H9 (cell line): ENCODE measurements at regions not wholly inside any gene's neighbourhood (a gene's known extent, or its start where the extent isn't known, plus 50 kb on each side); places are given as distances from the start of the nearest gene placed in this dataset.

ENCODE experiments used
- DNase-seq: peaks from one replicate; pipeline ENCODE4 v3.0.0-alpha.2; 2017
- H2AFZ ChIP-seq: one replicate; pipeline ENCODE4 v1.6.1; 2013; ENCODE audit warnings: mild to moderate bottlenecking, low read length, control low read depth, moderate library complexity
- H2AK5ac ChIP-seq: 2 replicates; pipeline ENCODE4 v1.6.1; 2013; ENCODE audit warnings: low read length, control low read depth, mixed read lengths; ENCODE audit not compliant: insufficient read length
- H2BK120ac ChIP-seq: one replicate; pipeline ENCODE4 v1.6.1; 2013; ENCODE audit warnings: low read depth, mild to moderate bottlenecking, low read length, control low read depth, inconsistent platforms; ENCODE audit not compliant: poor library complexity, severe bottlenecking
- H2BK12ac ChIP-seq: 2 replicates; pipeline ENCODE4 v1.6.1; 2013; ENCODE audit warnings: low read length, control low read depth, mixed read lengths, low read depth; ENCODE audit not compliant: insufficient read length
- H2BK15ac ChIP-seq: 2 replicates; pipeline ENCODE4 v1.6.1; 2013; ENCODE audit warnings: low read depth, low read length, control low read depth
- H2BK20ac ChIP-seq: one replicate; pipeline ENCODE4 v1.6.1; 2013; ENCODE audit warnings: low read depth, mild to moderate bottlenecking, low read length, control low read depth, inconsistent platforms; ENCODE audit not compliant: poor library complexity, severe bottlenecking
- H2BK5ac ChIP-seq: 2 replicates; pipeline ENCODE4 v1.6.1; 2013; ENCODE audit warnings: low read length, control low read depth, mixed read lengths; ENCODE audit not compliant: insufficient read length
- H3K14ac ChIP-seq: 2 replicates; pipeline ENCODE4 v1.6.1; 2013; ENCODE audit warnings: low read length, control low read depth; ENCODE audit not compliant: insufficient read depth
- H3K18ac ChIP-seq: 2 replicates; pipeline ENCODE4 v1.6.1; 2013; ENCODE audit warnings: low read depth, mild to moderate bottlenecking, mixed read lengths, low read length, control low read depth; ENCODE audit not compliant: insufficient read length
- H3K23ac ChIP-seq: 2 replicates; pipeline ENCODE4 v1.6.1; 2013; ENCODE audit warnings: low read length, control low read depth, mixed read lengths, low read depth; ENCODE audit not compliant: insufficient read length
- H3K23me2 ChIP-seq: 2 replicates; pipeline ENCODE4 v1.6.1; 2013; ENCODE audit warnings: low read depth, mild to moderate bottlenecking, mixed read lengths, low read length, control low read depth; ENCODE audit not compliant: insufficient read length, poor library complexity, severe bottlenecking
- H3K27ac ChIP-seq: 2 replicates; pipeline ENCODE4 v1.5.1; 2013; ENCODE audit warnings: low read length, control low read depth, mixed read lengths, low read depth; ENCODE audit not compliant: insufficient read length
- H3K27me3 ChIP-seq: 2 replicates; pipeline ENCODE4 v1.6.1; 2013; ENCODE audit warnings: low read length, control low read depth, inconsistent platforms; ENCODE audit not compliant: insufficient read depth
- H3K4ac ChIP-seq: 2 replicates; pipeline ENCODE4 v1.6.1; 2013; ENCODE audit warnings: low read depth, mild to moderate bottlenecking, control low read depth, inconsistent platforms, low read length, moderate library complexity
- H3K4me1 ChIP-seq: 2 replicates; pipeline ENCODE4 v1.6.1; 2013; ENCODE audit warnings: low read length, control low read depth, inconsistent platforms; ENCODE audit not compliant: insufficient read depth
- H3K4me2 ChIP-seq: 2 replicates; pipeline ENCODE4 v1.6.1; 2013; ENCODE audit warnings: low read length, control low read depth, mixed read lengths; ENCODE audit not compliant: insufficient read length, insufficient read depth
- H3K56ac ChIP-seq: 2 replicates; pipeline ENCODE4 v1.6.1; 2013; ENCODE audit warnings: low read depth, mild to moderate bottlenecking, mixed read lengths, low read length, control low read depth; ENCODE audit not compliant: insufficient read length
- H3K79me1 ChIP-seq: 2 replicates; pipeline ENCODE4 v1.6.1; 2013; ENCODE audit warnings: low read depth, mild to moderate bottlenecking, moderate library complexity, low read length, control low read depth, inconsistent platforms; ENCODE audit not compliant: insufficient read depth, poor library complexity, severe bottlenecking
- H3K79me2 ChIP-seq: 2 replicates; pipeline ENCODE4 v1.6.1; 2013; ENCODE audit warnings: low read length, control low read depth, inconsistent platforms; ENCODE audit not compliant: insufficient read depth
- H3K9ac ChIP-seq: 2 replicates; pipeline ENCODE4 v1.6.1; 2013; ENCODE audit warnings: low read length, control low read depth, mixed read lengths; ENCODE audit not compliant: insufficient read length; ENCODE audit errors: extremely low read depth
- H3K9me3 ChIP-seq: one replicate; pipeline ENCODE4 v1.6.1; 2013; ENCODE audit warnings: low read depth, low read length, inconsistent platforms; ENCODE audit not compliant: control insufficient read depth
- H3T11ph ChIP-seq: one replicate; pipeline ENCODE4 v1.6.1; 2013; ENCODE audit warnings: mild to moderate bottlenecking, low read length, control low read depth, inconsistent platforms
- H4K20me1 ChIP-seq: one replicate; pipeline ENCODE4 v1.6.1; 2013; ENCODE audit not compliant: control insufficient read depth, insufficient read length, insufficient read depth
- H4K5ac ChIP-seq: 2 replicates; pipeline ENCODE4 v1.6.1; 2013; ENCODE audit warnings: low read depth, mild to moderate bottlenecking, mixed read lengths, low read length, control low read depth; ENCODE audit not compliant: insufficient read length
- H4K8ac ChIP-seq: replicated peaks from 2 replicates; pipeline ENCODE4 v1.6.1; 2013; ENCODE audit warnings: low read length, control low read depth, mixed read lengths, low read depth; ENCODE audit not compliant: insufficient read length
- H4K91ac ChIP-seq: 2 replicates; pipeline ENCODE4 v1.6.1; 2013; ENCODE audit warnings: low read depth, mild to moderate bottlenecking, moderate library complexity, mixed read lengths, low read length, control low read depth; ENCODE audit not compliant: insufficient read length
- H3K27ac Mint-ChIP-seq, 3 experiments: 2 replicates in 2 of 3; 3 replicates in 1 of 3; pipeline ENCODE4 v1.8.0; 2020 to 2021; ENCODE audit warnings: mixed read lengths in 3 of 3, mild to moderate bottlenecking in 1 of 3, moderate library complexity in 1 of 3
- H3K27me3 Mint-ChIP-seq: 2 replicates; pipeline ENCODE4 v1.8.0; 2021; ENCODE audit warnings: low read depth, mild to moderate bottlenecking, moderate library complexity, mixed read lengths
- H3K36me3 Mint-ChIP-seq, 3 experiments: 2 replicates in 2 of 3; 3 replicates in 1 of 3; pipeline ENCODE4 v1.8.0; 2020 to 2021; ENCODE audit warnings: low read depth in 3 of 3, mixed read lengths in 3 of 3; ENCODE audit not compliant: insufficient read depth in 1 of 3
- H3K4me1 Mint-ChIP-seq, 2 experiments: 2 replicates each; pipeline ENCODE4 v1.8.0; 2020; ENCODE audit warnings: mixed read lengths in 2 of 2
- H3K4me3 Mint-ChIP-seq, 2 experiments: 2 replicates in 1 of 2; 3 replicates in 1 of 2; pipeline ENCODE4 v1.8.0; 2020 to 2021; ENCODE audit warnings: mild to moderate bottlenecking in 2 of 2, mixed read lengths in 2 of 2, moderate library complexity in 1 of 2
- H3K9me3 Mint-ChIP-seq, 2 experiments: 2 replicates in 1 of 2; 3 replicates in 1 of 2; pipeline ENCODE4 v1.8.0; 2020; ENCODE audit warnings: mild to moderate bottlenecking in 2 of 2, mixed read lengths in 2 of 2, moderate library complexity in 1 of 2
- CTCF ChIP-seq: fragments of 200-600 bp; sonication (generic); conservative IDR thresholded peaks from 3 replicates; pipeline ENCODE4 v1.8.0; 2021; ENCODE audit warnings: antibody characterized with exemption, mild to moderate bottlenecking
- WGBS: extraction: QIAGEN DNeasy Blood & Tissue Kit; methylation state at CpG from one replicate; pipeline ENCODE4 v1.1.7; 2013; ENCODE audit warnings: missing lambda C conversion rate, low lambda C conversion rate, mixed read lengths; ENCODE audit not compliant: insufficient read length; ENCODE audit errors: extremely low coverage; 5-methylcytosine and 5-hydroxymethylcytosine counted together

GRCh38 chr10:6337382-6337781, 134.7 kb downstream of the PFKFB3 start:
- H3K27ac Mint-ChIP-seq = no peak overlapping the region
- no peak for DNase-seq
- no peak for TF ChIP-seq CTCF

More at GRCh38 chr10:6337382-6337781, 134.7 kb downstream of the PFKFB3 start:
- no peak overlapping the region for H3K4me3 Mint-ChIP-seq
- Histone ChIP-seq H2BK120ac (no peak overlapping the region), H3K27ac (no peak overlapping the region), H3K23ac (no peak overlapping the region), H3K79me1 (no peaks in the 10 kb centered on the region), H4K91ac (no peak overlapping the region), H3K79me2 (no peaks in the 10 kb centered on the region), H3K9ac (no peak overlapping the region), H3K27me3 (no peaks in the 10 kb centered on the region), H3K4me1 (no peaks in the 10 kb centered on the region; the same call in 1 of the 2 replicates), H3K23me2 (no peaks in the 10 kb centered on the region), H2BK20ac (no peak overlapping the region), H3T11ph (no peak overlapping the region), H4K8ac (no peak overlapping the region), H4K5ac (no peak overlapping the region), H2BK12ac (no peak overlapping the region), H3K18ac (no peak overlapping the region), H3K9me3 (no peaks in the 10 kb centered on the region), H2BK15ac (no peak overlapping the region), H2BK5ac (no peak overlapping the region), H3K14ac (no peak overlapping the region), H3K4ac (no peak overlapping the region), H2AK5ac (no peak overlapping the region), H3K56ac (no peak overlapping the region), H3K4me2 (no peak overlapping the region), H4K20me1 (no peaks in the 10 kb centered on the region), H2AFZ (no peak overlapping the region)
- H3K36me3 Mint-ChIP-seq = peaks cover 8 to 16% (median 10%) of the 10 kb centered on the region in 3 experiments
- peaks cover 3 to 6% of the 10 kb centered on the region in 2 experiments; a peak in 3 of 4 replicates for H3K4me1 Mint-ChIP-seq
- peaks cover 11 to 13% of the 10 kb centered on the region in 2 experiments for H3K9me3 Mint-ChIP-seq
- no CpG with 5 or more reads among the region's 6 CpGs for WGBS
- no peaks in the 10 kb centered on the region; the same call in 1 of the 2 replicates for H3K27me3 Mint-ChIP-seq
